Tibial nerve (tissue), 4 donors: ENCODE measurements at regions not wholly inside any gene's neighbourhood (a gene's known extent, or its start where the extent isn't known, plus 50 kb on each side); places are given as distances from the start of the nearest gene placed in this dataset.

Experiments used
- EP300 ChIP-seq, 2 donors: sonication (generic); formaldehyde crosslinking; IDR thresholded peaks; one replicate each; pipeline ENCODE4 v1.6.1; 2017; ENCODE audit warnings: antibody characterized with exemption in 2 of 2, mild to moderate bottlenecking in 1 of 2
- POLR2A ChIP-seq, 2 donors: fragments of 450-650 bp; IDR thresholded peaks; one replicate each; pipeline ENCODE4 v1.6.1; 2017; ENCODE audit warnings: antibody characterized with exemption in 2 of 2, mild to moderate bottlenecking in 2 of 2, moderate library complexity in 2 of 2
- TF ChIP-seq, protein P1 (sequence below), 5 experiments: fragments of 200-600 bp in 3 of 5; fragments of 450-650 bp in 2 of 5; sonication (generic) in 3 of 5; IDR thresholded peaks; one replicate each; pipeline ENCODE4 v1.5.1; 2016 to 2019; ENCODE audit warnings: antibody characterized with exemption in 5 of 5, mild to moderate bottlenecking in 3 of 5, moderate library complexity in 2 of 5

DNA sequence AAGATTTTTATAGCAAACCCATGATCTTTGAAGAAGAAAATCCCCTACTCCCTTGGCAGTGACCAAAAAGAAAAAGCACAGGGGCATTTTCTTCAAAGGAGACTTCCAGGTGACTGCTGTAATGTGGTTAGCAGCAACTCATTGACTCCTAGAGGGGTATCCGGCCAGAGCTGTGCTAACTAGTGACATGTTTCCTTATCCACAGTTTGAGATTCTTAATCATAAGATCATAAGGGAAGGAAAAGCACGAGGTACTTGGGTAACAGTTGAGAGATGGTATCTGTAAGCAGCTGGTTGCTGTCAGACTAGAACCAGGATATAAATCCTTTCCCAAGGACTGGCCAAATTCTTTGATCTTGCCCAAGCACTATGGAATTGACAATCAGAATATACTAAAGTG lies 124.7 kb downstream of the MREG start:
- TF ChIP-seq POLR2A (IDR thresholded peaks at IDR 0.05) (no peak), EP300 (IDR thresholded peaks at IDR 0.05) (no peak)
- TF ChIP-seq, protein P1, sequence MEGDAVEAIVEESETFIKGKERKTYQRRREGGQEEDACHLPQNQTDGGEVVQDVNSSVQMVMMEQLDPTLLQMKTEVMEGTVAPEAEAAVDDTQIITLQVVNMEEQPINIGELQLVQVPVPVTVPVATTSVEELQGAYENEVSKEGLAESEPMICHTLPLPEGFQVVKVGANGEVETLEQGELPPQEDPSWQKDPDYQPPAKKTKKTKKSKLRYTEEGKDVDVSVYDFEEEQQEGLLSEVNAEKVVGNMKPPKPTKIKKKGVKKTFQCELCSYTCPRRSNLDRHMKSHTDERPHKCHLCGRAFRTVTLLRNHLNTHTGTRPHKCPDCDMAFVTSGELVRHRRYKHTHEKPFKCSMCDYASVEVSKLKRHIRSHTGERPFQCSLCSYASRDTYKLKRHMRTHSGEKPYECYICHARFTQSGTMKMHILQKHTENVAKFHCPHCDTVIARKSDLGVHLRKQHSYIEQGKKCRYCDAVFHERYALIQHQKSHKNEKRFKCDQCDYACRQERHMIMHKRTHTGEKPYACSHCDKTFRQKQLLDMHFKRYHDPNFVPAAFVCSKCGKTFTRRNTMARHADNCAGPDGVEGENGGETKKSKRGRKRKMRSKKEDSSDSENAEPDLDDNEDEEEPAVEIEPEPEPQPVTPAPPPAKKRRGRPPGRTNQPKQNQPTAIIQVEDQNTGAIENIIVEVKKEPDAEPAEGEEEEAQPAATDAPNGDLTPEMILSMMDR (IDR thresholded peaks at IDR 0.05), result no peak
